Right cardiac atrium (tissue), 5 donors: ENCODE measurements at regions not wholly inside any gene's neighbourhood (a gene's known extent, or its start where the extent isn't known, plus 50 kb on each side); places are given as distances from the start of the nearest gene placed in this dataset.

Experiments used
- ATAC-seq, 2 donors: fragments of 200-7000 bp; cut with Tn5 transposase; one replicate each; pipeline versions ENCODE4 v1.8.0 to v1.9.1; 2020; ENCODE audit warnings: moderate library complexity in 2 of 2, mild to moderate bottlenecking in 1 of 2
- DNase-seq, 3 donors: peaks; one replicate each; pipeline ENCODE4 v3.0.0-alpha.2; 2020
- H3K27ac ChIP-seq: one replicate; pipeline ENCODE4 v1.5.1; 2013; ENCODE audit warnings: mild to moderate bottlenecking, low read length, control low read depth, moderate library complexity
- H3K27me3 ChIP-seq: one replicate; pipeline ENCODE4 v1.6.1; 2013; ENCODE audit not compliant: control insufficient read depth, insufficient read depth
- H3K4me1 ChIP-seq: one replicate; pipeline ENCODE4 v1.6.1; 2013; ENCODE audit warnings: low read length; ENCODE audit not compliant: control insufficient read depth, insufficient read depth
- H3K4me3 ChIP-seq: one replicate; pipeline ENCODE4 v1.5.1; 2013; ENCODE audit warnings: low read length, control low read depth
- H3K9me3 ChIP-seq: one replicate; pipeline ENCODE4 v1.6.1; 2013; ENCODE audit warnings: low read length; ENCODE audit not compliant: control insufficient read depth
- WGBS: extraction: QIAGEN DNeasy Blood & Tissue Kit; methylation state at CpG from one replicate; pipeline ENCODE4 v1.1.7; 2013; 5-methylcytosine and 5-hydroxymethylcytosine counted together
- intact Hi-C, 4 donors: fragments of 100-400 bp; cut with DNase I; formaldehyde crosslinking; loops; one replicate each; pipeline versions ENCODE4 v1.11.0 to v1.14.0; 2022 to 2023
- donor health status: healthy with polysubstance abuse.
- donor health status: DM: no; HTN: yes; CAD: no.
- donor health status: DM: no; HTN: no; CAD: no.
- donor health status: DM: no; HTN: yes; CAD: no; lungs with severe emphysema.
- donor health status: DM: yes; HTN: yes; CAD: no.

DNA sequence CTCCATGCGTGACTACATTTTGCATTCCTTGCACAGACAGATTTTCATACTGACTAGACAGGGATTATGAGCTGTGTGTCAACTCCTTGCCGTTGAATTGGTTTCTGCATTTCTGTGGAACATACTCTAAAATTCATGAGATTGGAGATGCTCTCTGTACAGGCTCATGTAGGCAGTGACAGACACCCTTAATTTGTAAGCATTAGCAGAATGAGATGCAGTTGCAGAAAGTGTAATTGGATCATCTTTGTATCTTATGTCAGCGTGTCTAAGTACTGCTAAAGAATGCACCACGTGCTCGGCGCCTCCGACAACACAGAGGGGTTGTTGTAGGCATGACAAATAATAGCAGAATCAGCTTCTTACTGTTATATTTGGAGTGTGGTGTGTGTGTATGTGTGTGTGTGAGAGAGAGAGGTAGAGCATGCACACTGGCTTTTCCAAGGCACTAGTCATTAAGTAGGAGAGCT lies 212.4 kb downstream of the CMPK2 start:
- H3K4me1 ChIP-seq, result no peaks in the 10 kb centered on the region
- H3K9me3 ChIP-seq, result no peaks in the 10 kb centered on the region
- H3K27ac ChIP-seq, result no peak overlapping the region
- no peak for ATAC-seq
- no peak for DNase-seq
- intact Hi-C loops, result no loop called here
- no peaks in the 10 kb centered on the region for H3K27me3 ChIP-seq
- WGBS, result 55% methylated on average over 7 of the region's 7 CpGs
- no peak overlapping the region for H3K4me3 ChIP-seq

GRCh38 chr2:6654279-6654678 lies 211.4 kb downstream of the CMPK2 start:
- 50% methylated on average over 5 of the region's 5 CpGs for WGBS

DNA sequence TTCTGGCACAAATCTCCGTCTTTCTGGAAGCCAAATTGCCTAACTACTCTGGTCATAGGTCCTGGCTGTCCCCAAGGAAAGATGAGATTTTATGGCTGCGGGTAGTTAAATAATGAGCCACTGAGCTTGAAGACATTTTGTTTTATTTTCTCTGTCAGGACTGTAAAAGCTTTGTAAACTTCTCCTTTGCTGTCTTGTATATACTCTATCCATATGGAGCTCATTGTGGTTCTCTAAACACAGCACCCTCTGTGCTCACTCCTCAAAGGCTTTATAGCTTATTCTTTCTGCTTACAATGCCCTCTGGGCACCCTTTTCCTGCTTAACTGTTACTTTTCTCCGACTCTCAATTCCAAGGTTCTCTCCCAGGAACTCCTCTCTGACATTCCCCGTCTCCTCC lies 209.1 kb downstream of the CMPK2 start:
- no peaks in the 10 kb centered on the region for H3K27me3 ChIP-seq
- H3K9me3 ChIP-seq, result no peaks in the 10 kb centered on the region
- no peaks in the 10 kb centered on the region for H3K4me1 ChIP-seq
- intact Hi-C loops, result no loop called here
- WGBS, result 80% methylated on average over 4 of the region's 4 CpGs
- H3K27ac ChIP-seq, result no peak overlapping the region
- DNase-seq (no peak), ATAC-seq (no peak)
- H3K4me3 ChIP-seq, result no peak overlapping the region

More at GRCh38 chr2:6654279-6654678, 211.4 kb downstream of the CMPK2 start:
- no peak overlapping the region for H3K27ac ChIP-seq
- ATAC-seq (no peak), DNase-seq (no peak)
- no peaks in the 10 kb centered on the region for H3K27me3 ChIP-seq
- no peaks in the 10 kb centered on the region for H3K9me3 ChIP-seq
- no peaks in the 10 kb centered on the region for H3K4me1 ChIP-seq
- H3K4me3 ChIP-seq, result no peak overlapping the region
- intact Hi-C loops, result no loop called here

DNA sequence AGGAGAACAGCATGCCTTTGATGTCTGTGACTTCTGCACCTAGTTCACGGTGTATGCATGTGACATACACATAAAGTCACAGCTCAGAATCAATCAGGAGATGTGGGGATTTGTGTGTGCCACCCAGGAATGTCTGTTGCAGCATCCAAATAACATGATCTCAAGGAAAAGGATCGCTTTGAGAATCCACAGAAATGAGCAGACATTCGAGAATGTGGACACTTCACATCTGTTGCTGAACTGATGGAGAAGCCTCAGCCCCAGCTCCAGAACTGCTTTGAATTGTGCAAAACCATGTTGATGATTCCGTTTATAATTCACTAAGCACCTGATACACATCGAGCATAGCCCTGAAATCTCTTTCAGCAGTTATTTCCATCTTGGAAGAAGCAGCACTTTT lies 208.6 kb downstream of the CMPK2 start:
- ATAC-seq, result no peak
- no peak overlapping the region for H3K4me3 ChIP-seq
- no peaks in the 10 kb centered on the region for H3K9me3 ChIP-seq
- H3K27me3 ChIP-seq, result no peaks in the 10 kb centered on the region
- no peak for DNase-seq
- intact Hi-C loops, result no loop called here
- H3K27ac ChIP-seq, result no peak overlapping the region
- H3K4me1 ChIP-seq, result no peaks in the 10 kb centered on the region
- 47% methylated on average over 5 of the region's 5 CpGs for WGBS

DNA sequence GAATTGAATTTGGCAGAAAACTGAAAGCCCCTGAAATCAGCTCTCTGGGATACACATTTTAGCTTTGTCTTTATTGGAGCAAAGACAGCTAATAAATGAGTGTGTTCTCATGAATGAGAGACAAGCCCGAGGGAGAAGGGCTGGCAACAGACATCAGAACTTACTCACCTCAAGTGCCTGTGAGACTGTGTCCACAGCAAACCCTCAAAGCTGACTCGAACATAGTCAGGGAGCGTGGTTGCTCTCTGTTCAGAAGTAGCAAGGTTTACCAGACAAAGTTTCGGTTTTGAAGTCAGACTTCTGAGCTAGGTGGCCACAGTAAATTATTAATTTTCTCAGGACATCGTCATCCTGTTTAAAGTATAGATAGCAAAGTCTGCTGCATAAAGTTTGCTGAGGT lies 207.9 kb downstream of the CMPK2 start:
- DNase-seq, result no peak
- H3K27me3 ChIP-seq, result no peaks in the 10 kb centered on the region
- WGBS, result 83% methylated on average over 5 of the region's 5 CpGs
- no peak overlapping the region for H3K4me3 ChIP-seq
- no peaks in the 10 kb centered on the region for H3K9me3 ChIP-seq
- no peaks in the 10 kb centered on the region for H3K4me1 ChIP-seq
- ATAC-seq, result no peak
- intact Hi-C loops, result no loop called here
- no peak overlapping the region for H3K27ac ChIP-seq

GRCh38 chr2:6664332-6665061 lies 201.2 kb downstream of the CMPK2 start:
- intact Hi-C loops, result no loop called here
- DNase-seq (no peak), ATAC-seq (no peak)
- Histone ChIP-seq H3K4me3 (no peak overlapping the region), H3K4me1 (no peaks in the 10 kb centered on the region), H3K9me3 (no peaks in the 10 kb centered on the region), H3K27me3 (no peaks in the 10 kb centered on the region), H3K27ac (no peak overlapping the region)
- WGBS, result 60% methylated on average over 7 of the region's 7 CpGs

GRCh38 chr2:6665093-6666045 lies 200.3 kb downstream of the CMPK2 start:
- no peak overlapping the region for H3K4me3 ChIP-seq
- intact Hi-C loops, result no loop called here
- H3K27ac ChIP-seq, result no peak overlapping the region

GRCh38 chr2:6667326-6667725 lies 198.4 kb downstream of the CMPK2 start:
- Histone ChIP-seq H3K9me3 (no peaks in the 10 kb centered on the region), H3K4me3 (no peak overlapping the region), H3K4me1 (no peaks in the 10 kb centered on the region), H3K27me3 (no peaks in the 10 kb centered on the region), H3K27ac (no peak overlapping the region)
- ATAC-seq (no peak), DNase-seq (no peak)
- WGBS, result 53% methylated on average over 4 of the region's 4 CpGs
- intact Hi-C loops, result no loop called here

More at GRCh38 chr2:6665093-6666045, 200.3 kb downstream of the CMPK2 start:
- Histone ChIP-seq H3K4me1 (no peaks in the 10 kb centered on the region), H3K27me3 (no peaks in the 10 kb centered on the region), H3K9me3 (no peaks in the 10 kb centered on the region)
- WGBS, result 66% methylated on average over 8 of the region's 8 CpGs
- ATAC-seq (no peak), DNase-seq (no peak)

DNA sequence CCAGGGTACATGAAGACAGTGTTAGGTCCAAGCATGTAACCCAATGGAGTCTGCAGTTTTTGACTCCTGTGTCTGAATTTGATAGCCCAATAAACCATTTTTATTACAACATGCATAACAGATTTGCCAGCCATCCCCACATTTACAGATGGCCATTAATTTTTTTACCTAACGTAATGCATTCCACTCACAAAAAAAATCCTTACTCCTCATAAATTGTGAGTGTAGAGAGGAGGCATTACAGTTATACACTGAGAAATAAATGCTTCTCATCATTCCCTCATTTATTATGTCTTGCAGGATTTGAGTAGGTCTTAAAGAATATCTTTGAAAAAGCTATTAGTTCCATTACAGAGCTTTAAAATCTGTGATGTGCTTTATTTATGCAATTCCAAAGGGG lies 193.8 kb downstream of the CMPK2 start:
- Histone ChIP-seq H3K27me3 (no peaks in the 10 kb centered on the region), H3K4me1 (no peaks in the 10 kb centered on the region), H3K9me3 (no peaks in the 10 kb centered on the region), H3K27ac (no peak overlapping the region), H3K4me3 (no peak overlapping the region)
- DNase-seq (no peak), ATAC-seq (no peak)
- intact Hi-C loops, result no loop called here
- WGBS, result 84% methylated on average over 1 of the region's 1 CpG

DNA sequence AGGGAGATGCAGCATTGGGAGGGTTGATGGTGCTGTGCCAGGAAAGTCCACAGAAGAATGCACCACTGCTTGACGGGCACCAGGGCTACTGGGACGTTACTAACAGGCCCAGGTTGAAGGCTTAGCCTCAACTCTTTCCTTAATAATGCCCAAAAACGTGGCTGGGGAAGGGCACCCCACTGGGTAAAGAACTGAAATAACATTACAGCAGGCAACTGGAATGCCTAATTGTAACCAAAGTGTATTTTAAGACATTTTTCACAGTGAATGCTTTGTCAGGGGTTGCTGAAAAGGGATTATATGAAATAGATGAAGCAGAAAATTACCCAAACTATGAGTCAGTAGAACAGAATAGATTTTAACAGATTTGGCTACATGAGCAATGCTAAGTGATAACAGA lies 191.3 kb downstream of the CMPK2 start:
- no peak for ATAC-seq

GRCh38 chr2:6675791-6676190 lies 189.9 kb downstream of the CMPK2 start:
- WGBS, result 73% methylated on average over 5 of the region's 5 CpGs
- no peaks in the 10 kb centered on the region for H3K27me3 ChIP-seq
- intact Hi-C loops, result no loop called here

More for the DNA sequence above, 191.3 kb downstream of the CMPK2 start:
- Histone ChIP-seq H3K27me3 (no peaks in the 10 kb centered on the region), H3K9me3 (no peaks in the 10 kb centered on the region), H3K27ac (no peak overlapping the region), H3K4me1 (no peaks in the 10 kb centered on the region), H3K4me3 (no peak overlapping the region)
- WGBS, result 63% methylated on average over 3 of the region's 3 CpGs
- DNase-seq, result no peak
- intact Hi-C loops, result no loop called here

More at GRCh38 chr2:6675791-6676190, 189.9 kb downstream of the CMPK2 start:
- Histone ChIP-seq H3K4me3 (no peak overlapping the region), H3K4me1 (no peaks in the 10 kb centered on the region), H3K27ac (no peak overlapping the region), H3K9me3 (no peaks in the 10 kb centered on the region)
- no peak for DNase-seq
- no peak for ATAC-seq
